ENCODE measurements at regions not wholly inside any gene's neighbourhood (a gene's known extent, or its start where the extent isn't known, plus 50 kb on each side); places are given as distances from the start of the nearest gene placed in this dataset.
"Not testable (repeated sequence)": the region's sequence is repeated elsewhere in the genome, so short reads cannot be mapped to it uniquely, and the experiment has no call there.

- no peaks in the 10 kb centered on the region for H3K36me3 Mint-ChIP-seq
- no peaks in the 10 kb centered on the region for H3K27me3 Mint-ChIP-seq
- H3K4me1 Mint-ChIP-seq = no peaks in the 10 kb centered on the region
- no peaks in the 10 kb centered on the region for H3K9me3 Mint-ChIP-seq
- H3K4me3 Mint-ChIP-seq = no peak overlapping the region
- H3K27ac Mint-ChIP-seq = no peak overlapping the region
These were observed 123.5 kb upstream of the PREP start for GRCh38 chr6:105526225-105526872.

- Mint-ChIP-seq H3K27me3 (peaks cover 2% of the 10 kb centered on the region), H3K36me3 (no peaks in the 10 kb centered on the region), H3K9me3 (no peaks in the 10 kb centered on the region), H3K27ac (no peak overlapping the region), H3K4me3 (no peak overlapping the region), H3K4me1 (no peaks in the 10 kb centered on the region)
These were observed 119.9 kb upstream of the PREP start for GRCh38 chr6:105522626-105523322.

DNA sequence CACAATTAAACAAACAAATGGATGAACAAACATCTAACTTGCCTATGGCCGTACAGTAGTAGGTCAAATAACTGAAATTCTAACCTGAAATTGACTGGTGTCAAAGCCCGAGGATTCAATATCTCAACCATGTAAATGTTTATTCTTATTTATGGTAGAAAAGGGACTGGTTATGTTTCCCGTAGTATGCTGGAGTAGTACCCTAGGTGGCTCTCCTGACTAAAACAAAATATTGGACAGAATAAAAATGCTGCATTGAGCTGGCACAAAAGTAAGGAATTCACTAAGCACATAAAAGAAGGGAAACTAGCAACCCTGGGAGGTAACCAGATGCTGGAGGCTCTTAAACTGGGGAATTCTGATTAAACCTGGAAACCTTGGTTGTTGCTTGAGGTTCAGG lies 117.1 kb upstream of the PREP start:
- H3K4me3 Mint-ChIP-seq = no peak overlapping the region
- H3K36me3 Mint-ChIP-seq = peaks cover 2% of the 10 kb centered on the region
- no peak overlapping the region for H3K27ac Mint-ChIP-seq
- peaks cover 13% of the 10 kb centered on the region for H3K27me3 Mint-ChIP-seq
- peaks cover 4% of the 10 kb centered on the region for H3K9me3 Mint-ChIP-seq
- H3K4me1 Mint-ChIP-seq = no peaks in the 10 kb centered on the region

DNA sequence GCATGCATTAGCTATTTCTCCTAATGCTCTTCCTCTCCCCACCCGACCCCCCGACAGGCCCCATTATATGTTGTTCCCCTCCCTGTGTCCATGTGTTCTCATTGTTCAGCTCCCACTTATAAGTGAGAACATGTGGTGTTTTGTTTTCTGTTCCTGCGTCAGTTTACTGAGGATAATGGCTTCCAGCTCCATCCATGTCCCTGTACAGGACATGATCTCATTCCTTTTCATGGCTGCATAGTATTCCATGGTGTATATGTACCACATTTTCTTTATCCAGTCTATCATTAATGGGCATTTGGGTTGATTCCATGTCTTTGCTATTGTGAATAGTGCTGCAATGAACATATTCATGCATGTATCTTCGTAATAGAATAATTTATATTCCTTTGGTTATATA lies 116.1 kb upstream of the PREP start:
- H3K4me3 Mint-ChIP-seq, H3K9me3 Mint-ChIP-seq, H3K36me3 Mint-ChIP-seq, H3K27ac Mint-ChIP-seq, H3K4me1 Mint-ChIP-seq: not testable (repeated sequence)
- peaks cover 15% of the 10 kb centered on the region for H3K27me3 Mint-ChIP-seq

DNA sequence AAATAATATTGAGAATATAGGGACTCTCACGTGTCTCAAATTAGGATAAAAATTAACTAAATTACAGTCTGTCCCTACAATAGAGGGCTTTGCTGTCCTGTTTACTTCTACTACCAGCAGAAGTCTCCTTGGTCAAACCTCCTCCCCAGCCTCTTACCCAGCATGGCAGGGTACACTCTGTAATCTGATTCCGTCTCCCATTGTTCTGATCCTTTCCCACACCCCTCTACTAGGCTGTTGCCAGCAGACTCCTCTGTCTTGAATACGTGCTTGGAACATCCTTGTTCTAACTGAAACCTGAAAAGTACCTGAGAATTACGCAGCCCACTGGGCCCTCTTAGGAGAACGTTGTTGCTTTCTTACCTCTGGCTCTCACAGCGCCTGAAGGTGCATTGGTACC lies 112.2 kb upstream of the PREP start:
- H3K36me3 Mint-ChIP-seq = peaks cover 2% of the 10 kb centered on the region
- H3K27ac Mint-ChIP-seq = no peak overlapping the region
- no peaks in the 10 kb centered on the region for H3K4me1 Mint-ChIP-seq
- no peak overlapping the region for H3K4me3 Mint-ChIP-seq
- H3K9me3 Mint-ChIP-seq = peaks cover 4% of the 10 kb centered on the region
- peaks cover 16% of the 10 kb centered on the region for H3K27me3 Mint-ChIP-seq

DNA sequence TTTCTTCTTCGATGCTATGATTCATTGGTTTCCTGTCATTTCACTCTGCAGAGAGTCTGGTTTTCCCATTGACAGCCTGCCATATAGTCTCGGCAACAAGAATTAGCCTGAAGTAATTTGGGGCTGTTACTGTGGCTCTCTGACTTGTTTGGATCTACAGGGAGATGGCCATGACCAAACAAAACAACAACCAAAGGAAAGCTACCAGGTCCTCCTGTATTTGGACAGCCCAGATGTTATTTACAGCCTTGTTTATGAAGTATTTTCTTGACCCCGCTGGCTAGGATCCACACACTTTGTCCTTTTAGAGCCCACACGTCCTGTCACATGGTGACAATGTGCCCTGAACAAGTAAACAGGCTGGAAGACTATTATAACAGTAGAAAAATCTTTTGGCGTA lies 111.4 kb upstream of the PREP start:
- H3K4me3 Mint-ChIP-seq = no peak overlapping the region
- H3K36me3 Mint-ChIP-seq = peaks cover 2% of the 10 kb centered on the region
- H3K4me1 Mint-ChIP-seq = no peaks in the 10 kb centered on the region
- H3K9me3 Mint-ChIP-seq = peaks cover 4% of the 10 kb centered on the region
- H3K27ac Mint-ChIP-seq = no peak overlapping the region
- H3K27me3 Mint-ChIP-seq = peaks cover 16% of the 10 kb centered on the region

- no peaks in the 10 kb centered on the region for H3K36me3 Mint-ChIP-seq
- H3K27ac Mint-ChIP-seq = no peak overlapping the region
- no peak overlapping the region for H3K4me3 Mint-ChIP-seq
- H3K4me1 Mint-ChIP-seq = no peaks in the 10 kb centered on the region
- H3K27me3 Mint-ChIP-seq = peaks cover 13% of the 10 kb centered on the region
- H3K9me3 Mint-ChIP-seq = no peaks in the 10 kb centered on the region
These were observed 108.8 kb upstream of the PREP start for GRCh38 chr6:105511639-105512038.

DNA sequence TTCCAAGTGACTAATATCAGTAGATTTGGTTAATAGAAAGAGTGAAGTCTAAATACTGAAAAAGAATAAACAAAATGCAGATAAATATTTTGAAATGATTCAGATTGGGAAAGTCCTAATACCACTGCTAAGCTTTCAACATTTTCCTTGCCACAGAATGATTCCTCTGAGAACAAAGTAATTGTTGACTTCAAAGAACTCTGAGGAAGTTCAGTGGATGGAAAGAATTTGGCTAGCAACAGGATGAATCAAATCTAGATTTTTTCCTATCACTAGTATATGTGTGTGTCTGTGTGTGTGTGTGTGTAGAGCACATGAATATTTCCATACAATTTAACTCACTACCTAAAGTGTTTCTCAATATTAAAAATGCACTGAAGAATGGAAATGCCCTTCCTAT lies 107.9 kb upstream of the PREP start:
- H3K4me3 Mint-ChIP-seq = no peak overlapping the region
- peaks cover 12% of the 10 kb centered on the region for H3K27me3 Mint-ChIP-seq
- no peaks in the 10 kb centered on the region for H3K4me1 Mint-ChIP-seq
- no peak overlapping the region for H3K27ac Mint-ChIP-seq
- no peaks in the 10 kb centered on the region for H3K36me3 Mint-ChIP-seq
- no peaks in the 10 kb centered on the region for H3K9me3 Mint-ChIP-seq

GRCh38 chr6:105509506-105510331 lies 106.8 kb upstream of the PREP start:
- no peaks in the 10 kb centered on the region for H3K36me3 Mint-ChIP-seq
- H3K4me3 Mint-ChIP-seq = no peak overlapping the region
- H3K4me1 Mint-ChIP-seq = no peaks in the 10 kb centered on the region
- H3K9me3 Mint-ChIP-seq = no peaks in the 10 kb centered on the region
- H3K27me3 Mint-ChIP-seq = peaks cover 8% of the 10 kb centered on the region
- H3K27ac Mint-ChIP-seq = no peak overlapping the region

DNA sequence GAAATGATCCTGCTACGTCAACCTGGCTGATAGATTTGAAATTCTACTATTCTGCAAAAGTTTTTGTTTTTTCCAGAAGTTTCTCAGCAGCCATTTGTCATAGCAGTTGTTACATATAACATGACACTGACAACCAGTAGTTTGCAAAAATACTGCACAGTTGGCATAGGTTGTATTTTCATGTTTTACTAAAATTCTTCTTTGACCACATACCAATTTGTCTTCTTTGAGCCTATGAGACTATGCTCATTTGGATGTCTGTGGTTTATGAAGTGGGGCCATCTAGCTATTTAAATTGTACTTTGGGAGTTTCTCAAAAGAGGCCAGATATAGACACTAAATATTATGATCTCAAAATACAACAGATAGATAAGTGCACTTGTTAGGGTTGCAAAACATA lies 104.9 kb upstream of the PREP start:
- Mint-ChIP-seq H3K27me3 (peaks cover 6% of the 10 kb centered on the region), H3K4me1 (no peaks in the 10 kb centered on the region), H3K36me3 (no peaks in the 10 kb centered on the region), H3K9me3 (no peaks in the 10 kb centered on the region), H3K4me3 (no peak overlapping the region), H3K27ac (no peak overlapping the region)

GRCh38 chr6:105504706-105505105 lies 101.8 kb upstream of the PREP start:
- no peaks in the 10 kb centered on the region for H3K4me1 Mint-ChIP-seq
- no peak overlapping the region for H3K4me3 Mint-ChIP-seq
- H3K27ac Mint-ChIP-seq = no peak overlapping the region
- H3K9me3 Mint-ChIP-seq = no peaks in the 10 kb centered on the region
- no peaks in the 10 kb centered on the region for H3K36me3 Mint-ChIP-seq
- peaks cover 5% of the 10 kb centered on the region for H3K27me3 Mint-ChIP-seq

GRCh38 chr6:105503641-105504040 lies 100.8 kb upstream of the PREP start:
- H3K27me3 Mint-ChIP-seq = peaks cover 2% of the 10 kb centered on the region
- no peaks in the 10 kb centered on the region for H3K4me1 Mint-ChIP-seq
- no peaks in the 10 kb centered on the region for H3K9me3 Mint-ChIP-seq
- no peaks in the 10 kb centered on the region for H3K36me3 Mint-ChIP-seq
- H3K4me3 Mint-ChIP-seq = no peak overlapping the region
- H3K27ac Mint-ChIP-seq = no peak overlapping the region

- H3K4me1 Mint-ChIP-seq = no peaks in the 10 kb centered on the region
- H3K9me3 Mint-ChIP-seq = no peaks in the 10 kb centered on the region
- H3K27ac Mint-ChIP-seq = no peak overlapping the region
- no peak overlapping the region for H3K4me3 Mint-ChIP-seq
- H3K27me3 Mint-ChIP-seq = peaks cover 2% of the 10 kb centered on the region
- H3K36me3 Mint-ChIP-seq = no peaks in the 10 kb centered on the region
These were observed 99.0 kb upstream of the PREP start for GRCh38 chr6:105501826-105502344.

DNA sequence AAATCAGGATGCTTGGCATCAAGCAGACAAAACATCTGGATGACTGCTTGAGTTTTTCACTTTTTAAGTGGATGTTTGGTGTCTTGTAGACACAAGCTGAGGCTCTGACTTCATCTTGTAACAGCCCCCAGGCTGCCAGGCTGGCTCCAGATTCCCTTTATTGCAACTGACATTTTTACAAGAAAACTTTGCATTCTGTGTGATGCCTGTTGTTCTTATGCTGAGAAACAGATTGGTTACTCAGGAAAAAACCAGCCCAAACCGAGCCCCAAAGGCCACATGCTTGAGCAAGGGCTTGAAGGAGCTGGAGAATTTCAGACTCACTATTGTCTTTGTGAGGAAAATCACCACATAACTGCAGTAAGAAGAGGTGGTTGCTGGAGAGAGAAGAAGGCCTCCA lies 98.4 kb upstream of the PREP start:
- Mint-ChIP-seq H3K27ac (no peak overlapping the region), H3K27me3 (peaks cover 2% of the 10 kb centered on the region), H3K9me3 (no peaks in the 10 kb centered on the region), H3K4me3 (no peak overlapping the region), H3K36me3 (no peaks in the 10 kb centered on the region), H3K4me1 (no peaks in the 10 kb centered on the region)

DNA sequence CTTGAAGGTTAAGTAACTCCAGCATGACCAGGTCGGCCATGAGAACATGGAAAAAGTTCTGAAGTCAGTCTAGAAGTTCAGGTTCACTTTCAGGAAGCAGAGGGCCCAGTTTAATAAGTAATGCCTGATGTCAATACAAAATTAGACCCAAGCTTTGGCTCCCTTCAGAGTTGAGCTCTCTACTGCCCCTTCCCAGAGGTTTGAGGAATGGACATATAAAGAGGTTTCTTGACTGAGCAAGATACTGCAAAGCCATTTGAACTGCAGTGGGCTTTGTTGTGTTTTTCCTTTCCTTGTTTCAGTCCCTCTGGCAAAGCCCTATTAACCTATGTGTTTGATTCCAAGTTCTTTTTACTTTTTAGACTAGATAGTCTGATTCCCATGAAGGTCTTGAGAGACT lies 97.8 kb upstream of the PREP start:
- Mint-ChIP-seq H3K27me3 (peaks cover under 1% of the 10 kb centered on the region), H3K27ac (no peak overlapping the region), H3K9me3 (no peaks in the 10 kb centered on the region), H3K4me3 (no peak overlapping the region), H3K36me3 (no peaks in the 10 kb centered on the region), H3K4me1 (no peaks in the 10 kb centered on the region)

DNA sequence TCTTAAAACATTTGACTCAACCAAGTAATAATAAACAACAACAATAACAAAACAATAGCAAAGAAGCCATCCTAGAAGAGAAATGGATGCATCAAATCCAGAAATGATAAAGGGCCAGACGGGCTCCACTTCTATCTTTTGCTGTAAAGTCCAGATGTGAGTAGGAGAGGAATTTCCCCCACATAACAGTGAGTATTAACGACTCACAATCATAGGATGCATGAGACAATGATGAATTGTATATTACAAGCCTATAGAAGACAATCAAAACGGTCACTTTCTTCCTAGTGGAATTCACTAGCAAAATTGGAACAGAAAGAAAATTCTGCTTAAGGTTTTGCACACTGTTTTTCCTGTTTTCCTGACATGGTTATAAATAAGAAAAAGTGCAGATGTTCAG lies 97.0 kb upstream of the PREP start:
- Mint-ChIP-seq H3K9me3 (no peaks in the 10 kb centered on the region), H3K4me1 (no peaks in the 10 kb centered on the region), H3K27me3 (no peaks in the 10 kb centered on the region), H3K36me3 (no peaks in the 10 kb centered on the region), H3K27ac (no peak overlapping the region), H3K4me3 (no peak overlapping the region)

Measured in activated naive CD4-positive, alpha-beta T cell treated with anti-CD3 and anti-CD28 coated beads, Interleukin-2, amount 50 U/mL, for 24 hours (primary cell).